GM12878 (cell line): ENCODE measurements at regions not wholly inside any gene's neighbourhood (a gene's known extent, or its start where the extent isn't known, plus 50 kb on each side); places are given as distances from the start of the nearest gene placed in this dataset.

Experiments
- ATAC-seq: fragments of 200-7000 bp; cut with Tn5 transposase; 3 replicates; pipeline ENCODE4 v1.9.1; 2020; ENCODE audit warnings: mild to moderate bottlenecking, moderate library complexity
- BruUV-seq: library from RNA; stranded (reverse); fragments of 400-500 nt; replicated peaks from 2 replicates; lab custom pipeline; 2021; lab: Mats Ljungman, UMichigan
- CTCF ChIA-PET: fragments of 300-600 bp; sonication (Branson Sonifier 250); formaldehyde crosslinking; extraction: SDS; loops from one replicate; lab custom pipeline; 2021; ENCODE audit warnings: inconsistent platforms; lab: Yijun Ruan, JAX
- POLR2A ChIA-PET: fragments of 350-600 bp; formaldehyde crosslinking; extraction: SDS; loops from one replicate; lab custom pipeline; 2021; ENCODE audit warnings: inconsistent platforms; lab: Charles Lee
- RAD21 ChIA-PET: fragments of 300-600 bp; sonication (Branson Sonifier 250); formaldehyde crosslinking; loops from one replicate; lab custom pipeline; 2023; ENCODE audit warnings: antibody characterized with exemption; ENCODE audit not compliant: unreplicated experiment; lab: Charles Lee
- SMC1A ChIA-PET: fragments of 300-600 bp; sonication (Branson Sonifier 250); formaldehyde crosslinking; loops from one replicate; lab custom pipeline; 2023; ENCODE audit not compliant: unreplicated experiment, uncharacterized antibody; lab: Charles Lee
- DNase-seq: peaks from one replicate; pipeline ENCODE4 v3.0.0-alpha.2; 2011; ENCODE audit warnings: low read depth, low spot score
- FAIRE-seq: peaks from 3 replicates; lab custom pipeline; 2011; peaks lifted over from hg19 to GRCh38; lab: Jason Lieb, UNC
- H2AFZ ChIP-seq: 2 replicates; pipeline ENCODE4 v1.6.0; 2011; ENCODE audit warnings: low read depth, low read length, control low read depth; ENCODE audit not compliant: control insufficient read depth
- H3K27ac ChIP-seq: 2 replicates; pipeline ENCODE4 v1.5.1; 2011; ENCODE audit warnings: control low read depth; ENCODE audit not compliant: control insufficient read depth, insufficient read depth
- H3K27me3 ChIP-seq, 2 experiments: replicated peaks in 1 of 2; 2 replicates each; pipeline versions ENCODE4 v1.6.0 to v1.6.1; 2011; ENCODE audit warnings: low read length in 1 of 2; ENCODE audit not compliant: control insufficient read depth in 2 of 2, insufficient read depth in 2 of 2
- H3K36me3 ChIP-seq, 2 experiments: 2 replicates each; pipeline ENCODE4 v1.5.1; 2011; ENCODE audit warnings: low read length in 1 of 2; ENCODE audit not compliant: control insufficient read depth in 2 of 2, insufficient read depth in 2 of 2
- H3K4me1 ChIP-seq: 2 replicates; pipeline ENCODE4 v1.6.1; 2011; ENCODE audit warnings: mild to moderate bottlenecking, low read length, moderate library complexity, mixed read lengths; ENCODE audit not compliant: control insufficient read depth, insufficient read depth
- H3K4me2 ChIP-seq: 2 replicates; pipeline ENCODE4 v1.6.0; 2011; ENCODE audit warnings: control low read depth; ENCODE audit not compliant: control insufficient read depth, insufficient read depth
- H3K4me3 ChIP-seq: fragments of 200-600 bp; sonication (generic); 2 replicates; pipeline ENCODE4 v1.5.1; 2016
- H3K79me2 ChIP-seq: 2 replicates; pipeline ENCODE4 v1.6.0; 2011; ENCODE audit warnings: low read length; ENCODE audit not compliant: control insufficient read depth, insufficient read depth
- H3K9ac ChIP-seq: 2 replicates; pipeline ENCODE4 v1.8.0; 2011; ENCODE audit warnings: low read length, control low read depth, mixed read lengths; ENCODE audit not compliant: control insufficient read depth, insufficient read depth
- H3K9me3 ChIP-seq: replicated peaks from 3 replicates; pipeline ENCODE4 v1.5.1; 2011; ENCODE audit warnings: mild to moderate bottlenecking, low read length; ENCODE audit not compliant: control insufficient read depth, insufficient read depth
- H4K20me1 ChIP-seq: 2 replicates; pipeline ENCODE4 v1.6.0; 2011; ENCODE audit not compliant: control insufficient read depth, insufficient read depth
- BMI1 ChIP-seq: fragments of 450-650 bp; IDR thresholded peaks from 2 replicates; pipeline ENCODE4 v1.6.1; 2016; ENCODE audit warnings: mild to moderate bottlenecking, moderate library complexity, borderline replicate concordance
- MEF2B ChIP-seq: fragments of 450-650 bp; IDR thresholded peaks from 2 replicates; pipeline ENCODE4 v1.6.1; 2018; ENCODE audit warnings: mild to moderate bottlenecking, moderate library complexity; ENCODE audit not compliant: partially characterized antibody, poor library complexity, severe bottlenecking
- NBN ChIP-seq: fragments of 450-650 bp; IDR thresholded peaks from 2 replicates; pipeline ENCODE4 v1.6.1; 2016
- NR2C1 ChIP-seq: fragments of 450-650 bp; IDR thresholded peaks from 2 replicates; pipeline ENCODE4 v1.6.1; 2017; ENCODE audit warnings: antibody characterized with exemption, mild to moderate bottlenecking, moderate library complexity
- PAX5 ChIP-seq: IDR thresholded peaks from 2 replicates; pipeline ENCODE4 v1.6.1; 2011; ENCODE audit warnings: low read depth, low read length, borderline replicate concordance
- POLR2AphosphoS2 ChIP-seq: IDR thresholded peaks from 2 replicates; pipeline ENCODE4 v1.6.1; 2011; ENCODE audit warnings: low read depth, mild to moderate bottlenecking, low read length, improper control_type of control experiment, moderate library complexity
- SIN3A ChIP-seq: IDR thresholded peaks from 2 replicates; pipeline ENCODE4 v1.6.1; 2012; ENCODE audit warnings: low read depth, low read length, improper control_type of control experiment
- SIX5 ChIP-seq: IDR thresholded peaks from 2 replicates; pipeline ENCODE4 v1.6.1; 2011; ENCODE audit warnings: mild to moderate bottlenecking, low read depth, low read length, moderate library complexity; ENCODE audit not compliant: severe bottlenecking
- SP1 ChIP-seq: IDR thresholded peaks from one replicate; pipeline ENCODE4 v1.6.1; 2011; ENCODE audit warnings: low read depth, low read length
- SUPT20H ChIP-seq: IDR thresholded peaks from 2 replicates; pipeline ENCODE4 v1.6.1; 2011; ENCODE audit warnings: low read depth, mild to moderate bottlenecking, low read length, moderate library complexity, borderline replicate concordance; ENCODE audit not compliant: control insufficient read depth
- ZNF274 ChIP-seq: IDR thresholded peaks from one replicate; pipeline ENCODE4 v1.8.0; 2011; ENCODE audit not compliant: insufficient read length, insufficient read depth
- ZSCAN29 ChIP-seq: fragments of 450-650 bp; IDR thresholded peaks from 2 replicates; pipeline ENCODE4 v1.6.1; 2017; ENCODE audit warnings: mild to moderate bottlenecking, moderate library complexity
- in situ Hi-C: fragments of 300-500 bp; cut with MboI; formaldehyde crosslinking; loops from 9 replicates; pipeline ENCODE4 v1.14.3; 2018; ENCODE audit warnings: mixed read lengths
- intact Hi-C: fragments of 100-400 bp; cut with micrococcal nuclease; formaldehyde crosslinking; loops from one replicate; pipeline ENCODE4 v1.14.2; 2022; ENCODE audit not compliant: unreplicated experiment
- TF ChIP-seq, protein P1 (sequence below): fragments of 450-650 bp; formaldehyde crosslinking; IDR thresholded peaks from 2 replicates; pipeline ENCODE4 v1.4.0; 2022; ENCODE audit warnings: mild to moderate bottlenecking, moderate library complexity
- TF ChIP-seq, protein P2 (sequence below): IDR thresholded peaks from 2 replicates; pipeline ENCODE4 v1.6.1; 2011; ENCODE audit warnings: low read depth, low read length, improper control_type of control experiment, borderline replicate concordance
- TF ChIP-seq, protein P3 (sequence below): fragments of 450-650 bp; IDR thresholded peaks from 2 replicates; pipeline ENCODE4 v1.6.1; 2016; ENCODE audit warnings: mild to moderate bottlenecking
- TF ChIP-seq, protein P4 (sequence below): fragments of 150-350 bp; IDR thresholded peaks from 2 replicates; pipeline ENCODE4 v1.6.1; 2016; ENCODE audit warnings: low read depth, low read length

DNA sequence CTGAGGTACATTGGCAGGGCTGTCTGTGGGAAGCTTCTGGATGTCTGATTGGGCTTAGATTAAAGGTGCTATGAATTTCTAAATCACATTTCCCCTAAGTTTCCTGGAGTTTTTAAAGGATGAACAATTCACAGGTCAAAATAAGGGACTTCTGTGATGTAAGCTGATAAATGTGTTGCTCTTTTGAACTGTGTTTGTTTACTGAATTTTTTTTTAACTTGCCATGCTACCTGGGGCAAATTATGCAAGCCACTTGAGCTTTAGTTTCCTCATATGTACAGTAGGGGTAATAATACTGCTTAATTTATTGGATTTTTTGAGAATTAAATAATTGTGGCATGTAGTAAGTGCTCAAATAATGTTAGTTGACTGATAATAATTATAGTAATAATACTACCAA is 52.8 kb upstream of the CCDC91 start:
- H3K27me3 ChIP-seq: no peaks in the 10 kb centered on the region
- ChIA-PET CTCF (interaction anchor here (1.2 kb wide), 1 partner anchor 97 kb away, joined by 3 read pairs; no protein-coding TSS in a partner anchor), SMC1A (no interaction called here), RAD21 (no interaction called here), POLR2A (no interaction called here)
- no peak overlapping the region for H3K27ac ChIP-seq
- FAIRE-seq (no peak), DNase-seq (no peak), ATAC-seq (no peak)
- no peaks in the 10 kb centered on the region for H4K20me1 ChIP-seq
- H3K36me3 ChIP-seq: no peaks in the 10 kb centered on the region
- H3K79me2 ChIP-seq: no peaks in the 10 kb centered on the region
- no peak overlapping the region for H3K4me2 ChIP-seq
- in situ Hi-C loops (no loop called here), intact Hi-C loops (no loop called here)
- no TSS peak for BruUV-seq
- no peak overlapping the region for H3K4me3 ChIP-seq
- H3K4me1 ChIP-seq: no peaks in the 10 kb centered on the region
- H3K9me3 ChIP-seq: no peaks in the 10 kb centered on the region
- no peak overlapping the region for H2AFZ ChIP-seq
- no peak overlapping the region for H3K9ac ChIP-seq
- TF ChIP-seq SIX5 (no peak), NBN (no peak), BMI1 (no peak), SIN3A (no peak), ZNF274 (no peak), SUPT20H (no peak), POLR2AphosphoS2 (no peak), MEF2B (no peak), ZSCAN29 (no peak), PAX5 (no peak), NR2C1 (no peak), SP1 (no peak)
- TF ChIP-seq, protein P1, sequence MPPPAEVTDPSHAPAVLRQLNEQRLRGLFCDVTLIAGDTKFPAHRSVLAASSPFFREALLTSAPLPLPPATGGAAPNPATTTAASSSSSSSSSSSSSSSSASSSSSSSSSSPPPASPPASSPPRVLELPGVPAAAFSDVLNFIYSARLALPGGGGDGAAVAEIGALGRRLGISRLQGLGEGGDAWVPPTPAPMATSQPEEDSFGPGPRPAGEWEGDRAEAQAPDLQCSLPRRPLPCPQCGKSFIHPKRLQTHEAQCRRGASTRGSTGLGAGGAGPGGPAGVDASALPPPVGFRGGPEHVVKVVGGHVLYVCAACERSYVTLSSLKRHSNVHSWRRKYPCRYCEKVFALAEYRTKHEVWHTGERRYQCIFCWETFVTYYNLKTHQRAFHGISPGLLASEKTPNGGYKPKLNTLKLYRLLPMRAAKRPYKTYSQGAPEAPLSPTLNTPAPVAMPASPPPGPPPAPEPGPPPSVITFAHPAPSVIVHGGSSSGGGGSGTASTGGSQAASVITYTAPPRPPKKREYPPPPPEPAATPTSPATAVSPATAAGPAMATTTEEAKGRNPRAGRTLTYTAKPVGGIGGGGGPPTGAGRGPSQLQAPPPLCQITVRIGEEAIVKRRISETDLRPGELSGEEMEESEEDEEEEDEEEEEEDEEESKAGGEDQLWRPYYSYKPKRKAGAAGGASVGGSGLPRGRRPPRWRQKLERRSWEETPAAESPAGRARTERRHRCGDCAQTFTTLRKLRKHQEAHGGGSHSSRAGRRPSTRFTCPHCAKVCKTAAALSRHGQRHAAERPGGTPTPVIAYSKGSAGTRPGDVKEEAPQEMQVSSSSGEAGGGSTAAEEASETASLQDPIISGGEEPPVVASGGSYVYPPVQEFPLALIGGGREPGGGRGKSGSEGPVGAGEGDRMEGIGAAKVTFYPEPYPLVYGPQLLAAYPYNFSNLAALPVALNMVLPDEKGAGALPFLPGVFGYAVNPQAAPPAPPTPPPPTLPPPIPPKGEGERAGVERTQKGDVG: no peak
- TF ChIP-seq, protein P2, sequence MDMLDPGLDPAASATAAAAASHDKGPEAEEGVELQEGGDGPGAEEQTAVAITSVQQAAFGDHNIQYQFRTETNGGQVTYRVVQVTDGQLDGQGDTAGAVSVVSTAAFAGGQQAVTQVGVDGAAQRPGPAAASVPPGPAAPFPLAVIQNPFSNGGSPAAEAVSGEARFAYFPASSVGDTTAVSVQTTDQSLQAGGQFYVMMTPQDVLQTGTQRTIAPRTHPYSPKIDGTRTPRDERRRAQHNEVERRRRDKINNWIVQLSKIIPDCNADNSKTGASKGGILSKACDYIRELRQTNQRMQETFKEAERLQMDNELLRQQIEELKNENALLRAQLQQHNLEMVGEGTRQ: no peak
- TF ChIP-seq, protein P3, sequence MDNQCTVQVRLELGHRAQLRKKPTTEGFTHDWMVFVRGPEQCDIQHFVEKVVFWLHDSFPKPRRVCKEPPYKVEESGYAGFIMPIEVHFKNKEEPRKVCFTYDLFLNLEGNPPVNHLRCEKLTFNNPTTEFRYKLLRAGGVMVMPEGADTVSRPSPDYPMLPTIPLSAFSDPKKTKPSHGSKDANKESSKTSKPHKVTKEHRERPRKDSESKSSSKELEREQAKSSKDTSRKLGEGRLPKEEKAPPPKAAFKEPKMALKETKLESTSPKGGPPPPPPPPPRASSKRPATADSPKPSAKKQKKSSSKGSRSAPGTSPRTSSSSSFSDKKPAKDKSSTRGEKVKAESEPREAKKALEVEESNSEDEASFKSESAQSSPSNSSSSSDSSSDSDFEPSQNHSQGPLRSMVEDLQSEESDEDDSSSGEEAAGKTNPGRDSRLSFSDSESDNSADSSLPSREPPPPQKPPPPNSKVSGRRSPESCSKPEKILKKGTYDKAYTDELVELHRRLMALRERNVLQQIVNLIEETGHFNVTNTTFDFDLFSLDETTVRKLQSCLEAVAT: no peak
- TF ChIP-seq, protein P4, sequence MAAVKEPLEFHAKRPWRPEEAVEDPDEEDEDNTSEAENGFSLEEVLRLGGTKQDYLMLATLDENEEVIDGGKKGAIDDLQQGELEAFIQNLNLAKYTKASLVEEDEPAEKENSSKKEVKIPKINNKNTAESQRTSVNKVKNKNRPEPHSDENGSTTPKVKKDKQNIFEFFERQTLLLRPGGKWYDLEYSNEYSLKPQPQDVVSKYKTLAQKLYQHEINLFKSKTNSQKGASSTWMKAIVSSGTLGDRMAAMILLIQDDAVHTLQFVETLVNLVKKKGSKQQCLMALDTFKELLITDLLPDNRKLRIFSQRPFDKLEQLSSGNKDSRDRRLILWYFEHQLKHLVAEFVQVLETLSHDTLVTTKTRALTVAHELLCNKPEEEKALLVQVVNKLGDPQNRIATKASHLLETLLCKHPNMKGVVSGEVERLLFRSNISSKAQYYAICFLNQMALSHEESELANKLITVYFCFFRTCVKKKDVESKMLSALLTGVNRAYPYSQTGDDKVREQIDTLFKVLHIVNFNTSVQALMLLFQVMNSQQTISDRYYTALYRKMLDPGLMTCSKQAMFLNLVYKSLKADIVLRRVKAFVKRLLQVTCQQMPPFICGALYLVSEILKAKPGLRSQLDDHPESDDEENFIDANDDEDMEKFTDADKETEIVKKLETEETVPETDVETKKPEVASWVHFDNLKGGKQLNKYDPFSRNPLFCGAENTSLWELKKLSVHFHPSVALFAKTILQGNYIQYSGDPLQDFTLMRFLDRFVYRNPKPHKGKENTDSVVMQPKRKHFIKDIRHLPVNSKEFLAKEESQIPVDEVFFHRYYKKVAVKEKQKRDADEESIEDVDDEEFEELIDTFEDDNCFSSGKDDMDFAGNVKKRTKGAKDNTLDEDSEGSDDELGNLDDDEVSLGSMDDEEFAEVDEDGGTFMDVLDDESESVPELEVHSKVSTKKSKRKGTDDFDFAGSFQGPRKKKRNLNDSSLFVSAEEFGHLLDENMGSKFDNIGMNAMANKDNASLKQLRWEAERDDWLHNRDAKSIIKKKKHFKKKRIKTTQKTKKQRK: no peak
